ENCODE measurements at regions not wholly inside any gene's neighbourhood (a gene's known extent, or its start where the extent isn't known, plus 50 kb on each side); places are given as distances from the start of the nearest gene placed in this dataset.

GRCh38 chr20:40120827-40121226, 568.2 kb downstream of the MAFB start:
- no peak for TF ChIP-seq CTCF (IDR thresholded peaks at IDR 0.05)
- TF ChIP-seq POLR2A (IDR thresholded peaks at IDR 0.05) = no peak

Data from sigmoid colon (tissue), 3 donors.